GM18505 (cell line): ENCODE measurements at regions not wholly inside any gene's neighbourhood (a gene's known extent, or its start where the extent isn't known, plus 50 kb on each side); places are given as distances from the start of the nearest gene placed in this dataset.

Experiments used
- ATAC-seq: cut with Tn5 transposase; IDR thresholded peaks from one replicate; pipeline ENCODE4 v1.9.1; 2021; ENCODE audit not compliant: unreplicated experiment
- POLR2A ChIP-seq: IDR thresholded peaks from 4 replicates; pipeline ENCODE4 v1.6.1; 2011; ENCODE audit warnings: borderline replicate concordance; ENCODE audit not compliant: insufficient read depth, insufficient read length; ENCODE audit errors: extremely low read depth

DNA sequence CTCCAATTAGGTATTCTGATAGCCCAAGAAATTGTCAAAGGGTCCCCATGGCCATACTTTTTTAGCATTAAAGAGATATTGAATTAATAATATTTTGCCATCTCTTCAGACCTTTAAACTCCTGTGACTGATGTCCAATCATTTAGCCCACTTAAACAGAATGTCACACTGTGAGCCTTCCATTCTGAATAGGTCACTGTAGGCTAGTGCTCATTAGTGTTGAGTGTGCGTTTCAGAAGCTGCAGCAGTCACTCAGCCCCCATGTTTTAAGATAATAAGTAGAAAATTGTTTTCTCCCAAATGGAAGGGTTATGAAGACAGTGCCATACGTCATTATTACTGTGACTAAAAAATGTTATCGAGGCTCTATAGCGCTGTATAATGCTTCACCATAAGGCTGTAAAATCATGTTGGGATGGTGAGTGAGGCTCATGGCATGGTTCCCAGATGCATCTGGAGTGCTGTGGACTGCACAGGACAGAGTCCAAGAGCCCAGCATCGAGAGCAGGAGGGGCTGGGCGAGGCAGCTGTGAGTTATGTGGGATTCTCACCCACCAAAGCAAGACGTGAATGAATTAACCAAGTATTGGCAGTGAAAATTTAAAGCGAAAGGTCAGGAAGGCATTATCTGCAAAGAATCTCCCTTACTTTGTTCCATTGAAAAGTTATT lies 2112.9 kb upstream of the WWC1 start:
- no peak for ATAC-seq
- no peak for TF ChIP-seq POLR2A

- no peak for TF ChIP-seq POLR2A
- no peak for ATAC-seq
These were observed 2106.3 kb upstream of the WWC1 start for GRCh38 chr5:166185185-166185584.

DNA sequence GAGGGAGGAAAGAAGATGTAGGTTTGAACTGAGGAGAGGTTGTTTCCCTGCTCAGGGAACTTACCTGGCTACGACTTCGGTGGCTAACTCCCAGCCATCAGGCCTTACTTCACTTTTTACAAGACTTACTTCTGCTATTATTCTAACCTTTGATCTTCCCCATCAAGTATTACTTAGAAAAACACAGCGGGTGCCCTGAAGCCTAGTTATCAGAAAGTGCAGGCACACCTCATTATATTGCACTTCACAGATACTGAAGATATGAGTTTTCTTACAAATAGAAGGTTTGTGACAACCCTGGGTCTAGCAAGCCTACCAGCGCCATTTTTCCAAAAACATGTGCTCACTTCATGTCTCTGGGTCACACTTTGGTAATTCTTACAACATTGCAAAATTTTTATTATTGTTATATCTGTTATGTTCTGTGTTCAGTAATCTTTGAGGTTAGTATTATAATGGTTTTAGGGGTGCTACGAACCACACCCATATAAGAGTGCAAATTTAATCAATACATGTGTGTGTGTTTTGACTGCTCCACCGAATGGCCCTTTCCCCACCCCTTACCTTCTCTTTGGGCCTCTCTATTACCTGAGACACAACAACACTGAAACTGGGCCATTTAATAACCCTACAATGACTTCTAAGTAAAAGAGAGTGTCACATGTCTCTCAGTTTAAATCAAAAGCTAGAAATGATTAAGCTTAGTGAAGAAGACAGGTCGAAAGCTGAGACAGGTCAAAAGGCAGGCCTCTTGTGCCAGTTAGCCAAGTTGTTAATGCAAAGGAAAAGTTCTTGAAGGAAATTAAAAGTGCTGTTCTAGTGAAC lies 2102.7 kb upstream of the WWC1 start:
- ATAC-seq: no peak
- TF ChIP-seq POLR2A: no peak

DNA sequence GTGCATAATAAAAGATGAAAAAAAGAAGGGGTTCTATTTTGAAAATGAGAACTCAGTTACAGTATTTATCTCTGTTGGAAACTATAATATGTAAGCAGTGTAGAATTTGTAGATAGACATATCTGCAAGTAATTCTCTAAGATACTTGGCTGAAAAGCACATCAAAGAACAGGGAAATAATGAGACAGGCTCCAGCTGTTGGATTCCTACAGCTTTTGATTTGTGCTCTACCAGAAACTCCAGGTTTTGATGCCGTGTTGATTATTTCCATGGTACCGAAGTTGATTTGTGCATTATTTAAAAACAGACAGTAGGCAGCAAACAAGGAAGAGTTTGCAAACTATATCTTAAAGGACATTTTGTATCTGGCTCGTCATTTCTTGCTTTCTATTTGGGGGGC lies 2098.7 kb upstream of the WWC1 start:
- ATAC-seq: no peak
- TF ChIP-seq POLR2A: no peak

DNA sequence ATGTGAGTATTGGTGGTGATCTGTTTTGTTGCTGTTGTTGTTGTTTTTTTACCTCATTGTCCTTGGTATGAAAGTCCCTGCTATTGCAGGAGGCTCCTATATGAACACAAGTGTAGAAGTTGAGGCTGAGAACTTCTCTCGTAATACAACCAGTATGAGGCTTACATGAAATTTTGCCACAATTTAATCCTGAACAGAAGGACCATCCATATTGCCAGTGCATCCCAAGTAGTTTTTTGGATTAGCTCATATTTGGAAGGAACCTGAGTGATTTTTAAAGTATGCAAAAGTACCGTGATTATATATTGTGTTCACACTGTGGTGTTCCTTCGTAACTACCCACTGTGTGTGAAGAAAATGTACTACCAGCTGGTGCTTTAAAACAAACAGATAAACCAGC lies 2095.5 kb upstream of the WWC1 start:
- no peak for ATAC-seq
- no peak for TF ChIP-seq POLR2A

- no peak for TF ChIP-seq POLR2A
- ATAC-seq: no peak
These were observed 2090.9 kb upstream of the WWC1 start for GRCh38 chr5:166200532-166200931.

DNA sequence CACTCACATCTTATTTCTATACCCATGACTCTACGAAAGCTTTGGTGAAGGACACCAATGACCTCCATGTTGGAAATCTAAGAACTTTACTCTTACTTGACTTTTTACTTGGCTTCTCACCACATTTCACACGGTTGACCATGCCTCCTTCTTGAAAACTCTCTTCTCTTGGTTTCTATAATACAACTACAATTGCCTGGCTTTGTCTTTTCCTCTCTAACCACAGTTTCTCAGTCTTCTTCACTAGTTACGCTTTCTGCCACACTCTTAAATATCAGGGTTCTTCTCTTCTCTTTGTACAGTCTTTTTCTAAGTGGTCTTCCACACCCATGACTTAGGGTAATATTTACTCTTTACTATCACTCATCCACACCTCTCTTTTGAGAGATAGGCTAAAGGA lies 2079.8 kb upstream of the WWC1 start:
- ATAC-seq: no peak
- TF ChIP-seq POLR2A: no peak

DNA sequence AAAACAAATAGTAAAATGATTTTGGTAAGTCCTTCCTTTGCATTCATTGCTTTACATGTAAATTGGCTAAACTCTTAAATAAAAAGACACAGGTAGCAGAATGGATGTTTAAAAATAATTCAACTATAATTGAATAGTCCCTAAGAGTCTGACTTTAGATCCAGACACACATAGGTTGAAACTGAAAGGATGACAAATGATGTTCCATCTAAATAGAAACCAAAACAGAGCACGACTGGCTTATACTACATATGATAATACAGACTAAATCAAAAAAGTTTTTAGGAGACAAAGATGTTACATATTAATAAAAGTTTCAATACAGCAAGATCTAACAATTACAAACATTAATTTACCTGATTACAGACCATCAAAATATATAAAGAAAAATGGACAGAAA lies 2055.1 kb upstream of the WWC1 start:
- ATAC-seq: no peak
- no peak for TF ChIP-seq POLR2A

DNA sequence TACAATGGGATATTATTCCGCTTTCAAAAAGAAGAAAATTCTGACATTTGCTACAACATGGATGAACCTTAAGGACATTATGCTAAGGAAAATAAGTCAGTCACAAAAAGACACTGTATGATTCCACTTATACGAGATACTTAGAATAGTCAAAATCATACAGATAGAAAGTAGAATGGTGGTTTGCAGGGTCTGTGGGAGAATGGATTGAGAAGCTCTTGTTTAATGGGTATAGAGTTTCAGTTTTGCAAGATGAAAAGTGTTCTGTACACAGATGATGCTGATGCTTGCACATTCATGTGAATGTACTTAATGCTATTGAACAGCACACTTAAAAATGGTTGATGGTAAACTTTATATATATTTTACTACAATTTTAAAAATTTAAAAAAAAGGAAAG lies 2050.7 kb upstream of the WWC1 start:
- no peak for ATAC-seq
- TF ChIP-seq POLR2A: no peak

- no peak for TF ChIP-seq POLR2A
- ATAC-seq: no peak
These were observed 2045.9 kb upstream of the WWC1 start for GRCh38 chr5:166245556-166245955.

- ATAC-seq: no peak
These were observed 2039.7 kb upstream of the WWC1 start for GRCh38 chr5:166251786-166252185.

DNA sequence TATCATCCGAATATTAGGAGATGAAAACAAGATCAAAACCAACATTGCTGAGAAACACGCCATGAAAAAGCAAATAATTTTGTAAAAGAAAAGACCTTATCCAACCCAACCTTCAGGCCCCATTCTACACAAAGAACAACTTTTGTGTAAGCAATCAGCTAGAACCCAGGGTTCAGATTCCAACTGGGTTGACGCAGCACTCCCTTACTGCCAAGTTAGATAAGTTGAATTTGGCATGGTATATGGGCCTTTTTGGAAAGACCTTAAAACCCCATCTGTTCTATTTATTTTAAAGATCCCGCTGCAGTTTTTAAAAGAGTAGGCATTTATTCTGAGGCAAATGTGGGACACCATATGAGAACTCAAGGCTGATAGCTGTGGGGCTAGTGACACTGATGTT lies 2033.8 kb upstream of the WWC1 start:
- TF ChIP-seq POLR2A: no peak
- no peak for ATAC-seq

More at GRCh38 chr5:166251786-166252185, 2039.7 kb upstream of the WWC1 start:
- no peak for TF ChIP-seq POLR2A

DNA sequence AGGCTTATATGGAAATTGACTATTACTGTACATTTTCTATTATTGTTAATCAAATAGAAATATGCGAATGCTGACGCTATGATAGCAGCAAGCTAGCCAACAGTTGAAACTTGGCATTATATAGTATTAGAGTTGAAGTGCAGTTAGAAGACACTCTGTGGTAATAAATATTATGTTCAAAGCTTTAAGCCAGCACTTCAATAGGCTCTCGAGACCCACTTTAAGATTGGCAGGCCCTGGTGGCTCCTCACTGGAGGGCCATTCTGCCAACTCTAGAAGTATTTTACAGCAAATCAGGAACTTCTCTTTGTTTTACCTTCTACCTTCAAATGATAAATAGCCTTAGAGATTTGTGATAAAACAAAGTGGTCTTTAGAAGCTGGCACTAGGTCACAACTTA lies 2029.0 kb upstream of the WWC1 start:
- no peak for ATAC-seq
- TF ChIP-seq POLR2A: no peak

GRCh38 chr5:166267907-166268306 lies 2023.5 kb upstream of the WWC1 start:
- TF ChIP-seq POLR2A: no peak
- ATAC-seq: no peak
